GM18867 (cell line): ENCODE measurements at regions not wholly inside any gene's neighbourhood (a gene's known extent, or its start where the extent isn't known, plus 50 kb on each side); places are given as distances from the start of the nearest gene placed in this dataset.

ENCODE experiments used
- ATAC-seq: cut with Tn5 transposase; IDR thresholded peaks from one replicate; pipeline ENCODE4 v1.9.1; 2021; ENCODE audit warnings: mild to moderate bottlenecking, moderate library complexity; ENCODE audit not compliant: unreplicated experiment

DNA sequence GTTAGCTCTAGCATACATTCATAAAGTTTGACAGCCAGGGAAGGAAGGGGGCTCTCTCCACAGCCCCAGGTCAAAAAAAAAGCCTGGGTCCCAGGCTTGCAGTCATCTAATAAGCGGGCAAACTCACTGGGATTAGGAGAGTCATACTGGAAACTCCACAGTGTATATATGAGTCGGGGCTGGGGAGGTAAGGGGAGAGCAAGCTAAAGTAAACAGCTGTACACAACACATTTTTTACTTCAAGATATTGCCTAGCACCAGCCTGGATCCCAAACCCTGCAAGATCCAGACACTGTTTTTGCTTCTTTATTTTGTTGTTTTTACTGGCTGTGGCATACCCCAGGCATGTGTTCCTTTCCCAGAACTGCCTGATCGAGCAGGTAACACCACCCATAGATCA, 291.3 kb upstream of the TANK start:
- ATAC-seq, result no peak

- no peak for ATAC-seq
Measured at GRCh38 chr2:160869411-160869810, 290.8 kb upstream of the TANK start.

DNA sequence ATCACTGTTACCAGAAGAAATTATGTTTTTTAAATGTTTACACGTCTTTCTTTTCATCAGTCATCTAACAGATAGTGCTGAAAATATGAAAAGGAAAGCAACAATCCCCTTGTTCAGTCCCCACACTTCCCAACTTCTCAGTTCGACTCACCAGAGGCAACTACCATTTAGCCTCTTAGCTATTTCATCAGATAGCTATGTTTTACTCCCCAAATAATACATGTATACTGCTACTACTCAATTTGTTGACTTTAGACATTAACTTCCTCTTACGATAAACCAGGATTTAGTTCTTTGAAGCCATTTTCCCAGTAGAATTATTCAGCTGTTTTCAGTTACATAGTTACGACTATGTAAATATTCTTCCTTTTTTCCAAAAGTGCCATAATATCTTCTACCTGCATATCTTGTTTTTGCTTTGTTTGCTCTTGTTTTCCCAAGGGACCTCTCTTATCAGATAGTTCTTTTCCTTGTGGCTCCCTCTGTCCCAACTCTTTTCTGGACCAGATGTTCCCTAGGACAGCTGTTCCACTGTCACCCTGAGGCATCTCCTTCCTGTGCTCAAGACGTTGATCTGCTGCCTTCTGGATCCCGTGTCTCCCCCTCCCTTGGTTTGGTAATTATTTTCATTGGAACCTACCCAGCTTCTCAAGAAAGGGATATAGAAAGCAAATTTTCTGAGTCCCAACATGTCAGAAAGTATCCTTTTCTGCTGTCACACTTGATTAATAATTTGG, 289.3 kb upstream of the TANK start:
- ATAC-seq, result no peak

- no peak for ATAC-seq
Measured at GRCh38 chr2:160871953-160872352, 288.3 kb upstream of the TANK start.

GRCh38 chr2:160876029-160876428, 284.2 kb upstream of the TANK start:
- no peak for ATAC-seq

DNA sequence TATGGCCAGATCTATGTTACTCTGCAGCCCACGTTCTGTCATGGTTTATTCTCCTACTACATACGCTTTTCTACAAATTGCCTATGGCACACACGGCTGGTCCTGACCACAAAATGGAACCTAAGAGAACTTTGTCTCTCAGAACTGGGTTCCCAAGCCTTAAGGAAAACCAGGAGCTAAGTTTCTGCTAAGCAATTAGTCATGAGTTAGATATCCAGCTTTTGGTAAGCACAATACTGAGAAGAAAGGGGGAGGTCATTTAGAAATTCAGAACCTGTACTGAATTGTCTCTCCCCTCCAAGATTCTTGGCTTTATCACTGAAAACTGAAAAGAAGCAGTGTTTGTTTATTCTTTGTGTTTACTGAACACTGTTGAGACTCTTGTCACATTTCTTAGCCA, 283.5 kb upstream of the TANK start:
- ATAC-seq, result no peak

- no peak for ATAC-seq
Measured at GRCh38 chr2:160878618-160879017, 281.6 kb upstream of the TANK start.

GRCh38 chr2:160882906-160883305, 277.3 kb upstream of the TANK start:
- no peak for ATAC-seq

DNA sequence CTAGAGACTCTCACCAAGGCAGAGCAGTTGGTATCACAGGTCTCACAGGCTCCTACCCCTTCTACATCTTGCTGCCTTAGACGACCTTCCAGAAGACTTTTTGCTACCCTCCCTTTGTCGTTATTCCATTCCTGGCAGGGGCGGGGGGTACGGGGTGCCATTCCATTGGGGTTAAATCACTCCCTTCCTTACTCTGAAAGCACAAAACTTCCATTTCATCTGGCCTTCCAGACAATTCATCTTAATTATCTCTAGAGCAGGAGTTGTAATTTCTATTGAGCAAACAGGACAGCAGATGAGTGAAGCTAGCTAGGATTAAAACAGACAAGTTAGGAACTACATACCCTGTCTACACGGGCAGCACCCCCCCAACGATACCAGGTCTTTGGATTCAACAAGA, 276.2 kb upstream of the TANK start:
- ATAC-seq, result no peak

GRCh38 chr2:160889439-160890170, 270.6 kb upstream of the TANK start:
- ATAC-seq, result no peak

DNA sequence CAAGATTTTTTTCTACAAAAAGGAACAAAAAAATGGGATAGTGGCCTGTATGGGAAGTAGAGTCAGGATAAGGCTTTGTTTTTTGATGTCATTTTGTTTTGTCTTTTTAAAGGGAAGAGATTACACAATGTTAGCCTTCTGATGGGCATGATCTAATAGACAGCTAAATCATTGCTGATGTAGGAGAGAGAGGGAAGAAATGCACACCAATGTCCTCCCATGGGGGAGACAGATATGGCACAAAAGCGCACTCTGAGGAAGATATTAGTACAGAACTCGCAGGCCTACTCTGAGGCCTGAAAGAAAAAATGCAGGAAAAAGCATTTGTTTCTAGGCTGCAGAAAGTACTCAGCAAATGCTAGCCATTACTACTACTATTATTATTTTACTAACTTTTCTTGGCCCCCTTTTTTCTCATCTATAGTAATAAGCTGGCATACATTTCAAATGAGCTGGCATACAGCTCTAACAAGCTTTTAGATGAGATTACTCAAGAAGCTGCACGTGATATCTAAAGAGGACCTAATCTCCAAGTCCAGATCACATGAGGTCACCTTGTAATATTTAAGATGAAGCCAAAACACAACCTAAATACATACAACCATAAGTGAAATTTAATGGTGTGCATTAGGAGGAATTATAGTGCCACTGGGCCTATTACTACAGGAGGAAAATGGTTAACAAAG, 269.4 kb upstream of the TANK start:
- ATAC-seq, result no peak

GRCh38 chr2:160891353-160891740, 268.9 kb upstream of the TANK start:
- no peak for ATAC-seq

DNA sequence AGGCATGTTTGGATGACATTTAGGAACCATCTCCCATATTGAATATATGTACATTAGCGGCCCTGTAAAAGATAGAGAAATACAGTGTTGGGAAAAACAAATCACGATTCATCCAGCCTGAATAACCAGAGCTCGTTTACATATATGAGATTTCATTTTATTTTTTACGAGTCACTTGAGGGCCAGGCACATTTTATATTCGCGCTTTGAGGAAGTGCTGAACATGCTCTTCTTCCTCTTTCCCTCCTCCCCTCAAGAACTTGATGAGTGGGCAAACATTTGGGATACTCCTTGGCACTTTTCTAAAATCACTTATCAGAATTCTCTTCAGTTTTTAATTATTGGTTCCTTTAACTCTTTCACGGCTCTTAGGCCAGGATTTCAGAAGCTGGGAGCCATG, 268.0 kb upstream of the TANK start:
- ATAC-seq, result no peak

- ATAC-seq, result no peak
Measured at GRCh38 chr2:160893581-160893980, 266.6 kb upstream of the TANK start.

GRCh38 chr2:160898581-160899307, 261.5 kb upstream of the TANK start:
- ATAC-seq, result no peak

DNA sequence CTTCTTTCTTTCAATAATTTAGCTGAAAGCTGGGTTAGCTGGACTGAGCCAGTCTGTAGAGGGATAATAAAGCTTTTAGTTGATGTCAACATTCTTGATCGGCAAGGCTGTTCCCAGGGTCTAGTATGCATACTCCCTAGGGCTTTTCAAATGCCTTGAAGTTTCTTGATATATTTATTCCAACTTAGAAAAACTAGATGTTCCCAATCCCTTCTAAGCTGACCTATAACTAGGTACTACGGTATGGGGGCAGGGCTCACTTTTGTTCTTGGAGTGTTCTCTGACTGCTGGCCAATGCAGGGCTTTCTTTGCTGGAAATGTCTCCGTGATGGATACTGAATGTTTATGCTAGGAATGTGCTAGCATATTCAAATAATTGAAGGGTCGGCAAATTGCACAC, 258.6 kb upstream of the TANK start:
- ATAC-seq, result no peak

DNA sequence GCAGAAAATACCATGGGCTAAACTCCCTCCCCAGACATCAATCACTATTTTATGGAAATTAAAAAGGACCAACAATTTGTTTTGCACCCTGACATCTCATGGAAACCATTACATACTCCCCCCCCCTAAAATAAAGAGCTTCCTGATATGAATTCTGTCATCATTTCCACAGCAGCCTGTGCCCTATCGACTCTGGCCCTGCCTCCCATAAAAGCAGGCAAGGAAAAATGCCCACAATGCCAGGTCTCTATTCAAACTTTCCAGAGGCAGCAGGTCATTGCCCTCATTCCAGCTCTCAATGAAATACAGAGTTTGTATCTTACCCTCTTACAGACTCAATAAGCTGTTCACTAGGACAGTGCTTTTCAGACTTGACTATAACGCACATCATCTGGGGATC, 254.4 kb upstream of the TANK start:
- no peak for ATAC-seq

DNA sequence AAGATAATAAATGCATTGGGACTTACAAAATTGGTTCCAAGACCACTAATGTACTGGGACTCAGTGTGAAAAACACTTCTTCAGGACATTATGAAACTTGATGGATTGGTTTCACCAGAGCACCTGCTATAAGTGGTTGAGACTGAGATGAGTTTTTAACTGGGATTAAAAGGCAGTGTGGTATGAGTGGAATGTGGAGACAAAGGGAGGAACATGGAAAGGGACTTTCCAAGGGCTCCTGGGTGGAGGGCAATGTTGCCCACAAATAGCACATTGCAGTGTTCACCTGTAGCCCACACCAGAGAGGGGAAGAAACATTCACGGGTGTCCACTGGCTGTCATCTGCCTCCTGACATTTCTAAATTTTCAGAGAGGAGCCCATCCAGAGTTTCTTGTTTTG, 253.3 kb upstream of the TANK start:
- no peak for ATAC-seq

- ATAC-seq, result no peak
Measured at GRCh38 chr2:160907738-160908137, 252.5 kb upstream of the TANK start.

GRCh38 chr2:160908157-160908556, 252.1 kb upstream of the TANK start:
- ATAC-seq, result no peak

GRCh38 chr2:160909781-160910242, 250.4 kb upstream of the TANK start:
- no peak for ATAC-seq
